K562 (cell line): ENCODE measurements at regions not wholly inside any gene's neighbourhood (a gene's known extent, or its start where the extent isn't known, plus 50 kb on each side); places are given as distances from the start of the nearest gene placed in this dataset.

ENCODE experiments used
- ATAC-seq: fragments of 200-7000 bp; cut with Tn5 transposase; 3 replicates; pipeline ENCODE4 v1.9.1; 2020; ENCODE audit warnings: moderate library complexity
- BruUV-seq: library from RNA; stranded (reverse); fragments of 400-500 nt; replicated peaks from 2 replicates; lab custom pipeline; 2021; lab: Mats Ljungman, UMichigan
- CTCF ChIA-PET: fragments of 300-600 bp; formaldehyde crosslinking; extraction: SDS; loops from one replicate; lab custom pipeline; 2021; ENCODE audit warnings: low intra/inter-chr PET ratio; lab: Yijun Ruan, JAX
- POLR2A ChIA-PET: fragments of 300-600, 350-650 bp; sonication (Branson Sonifier 250); formaldehyde crosslinking; extraction: SDS; loops from one replicate; lab custom pipeline; 2021; ENCODE audit warnings: antibody characterized with exemption, inconsistent platforms; lab: Yijun Ruan, JAX
- DNase-seq, 4 experiments: peaks; one replicate each; pipeline versions ENCODE4 v3.0.0 to v3.0.0-alpha.2; 2011 to 2018; ENCODE audit warnings: low spot score in 3 of 4, mixed read lengths in 3 of 4; ENCODE audit errors: extremely low read depth in 1 of 4
- FAIRE-seq: peaks from 2 replicates; lab custom pipeline; 2011; peaks lifted over from hg19 to GRCh38; lab: Jason Lieb, UNC
- H2AFZ ChIP-seq: 2 replicates; pipeline ENCODE4 v1.6.0; 2011; ENCODE audit warnings: low read depth, low read length, control low read depth, inconsistent platforms
- H3K27ac ChIP-seq: fragments of 200-600 bp; 3 replicates; pipeline ENCODE4 v1.8.0; 2011; ENCODE audit warnings: low read depth, mild to moderate bottlenecking, control low read depth, inconsistent platforms, low read length, moderate library complexity, mixed read lengths; ENCODE audit errors: extremely low read depth
- H3K27me3 ChIP-seq, 2 experiments: fragments of 300-600 bp in 1 of 2; 2 replicates in 1 of 2; 3 replicates in 1 of 2; pipeline versions ENCODE4 v1.6.0 to v1.8.0; 2011; ENCODE audit warnings: inconsistent platforms in 2 of 2, low read length in 2 of 2, mild to moderate bottlenecking in 1 of 2, mixed read lengths in 1 of 2, moderate library complexity in 1 of 2; ENCODE audit not compliant: control insufficient read depth in 2 of 2, insufficient read depth in 2 of 2
- H3K36me3 ChIP-seq: fragments of 300-600 bp; 3 replicates; pipeline ENCODE4 v1.8.0; 2011; ENCODE audit warnings: mild to moderate bottlenecking, low read length, inconsistent platforms; ENCODE audit not compliant: control insufficient read depth, insufficient read depth
- H3K4me1 ChIP-seq, 2 experiments: fragments of 200-600 bp in 1 of 2; replicated peaks in 1 of 2; 2 replicates in 1 of 2; 3 replicates in 1 of 2; pipeline versions ENCODE4 v1.5.1 to v1.8.0; 2011; ENCODE audit warnings: inconsistent platforms in 2 of 2, low read length in 2 of 2, mild to moderate bottlenecking in 1 of 2, mixed read lengths in 1 of 2, moderate library complexity in 1 of 2; ENCODE audit not compliant: control insufficient read depth in 2 of 2, insufficient read depth in 2 of 2
- H3K4me2 ChIP-seq: 2 replicates; pipeline ENCODE4 v1.6.1; 2011; ENCODE audit warnings: low read length, control low read depth, inconsistent platforms, mixed read lengths; ENCODE audit not compliant: insufficient read depth
- H3K4me3 ChIP-seq: fragments of 200-600 bp; sonication (generic), shearing (Covaris generic); 2 replicates; pipeline ENCODE4 v1.5.1; 2016; ENCODE audit warnings: control low read depth, inconsistent platforms
- H3K79me2 ChIP-seq: fragments of 200-600 bp; 3 replicates; pipeline ENCODE4 v1.8.0; 2011; ENCODE audit warnings: low read length, inconsistent platforms; ENCODE audit not compliant: control insufficient read depth, insufficient read depth
- H3K9ac ChIP-seq, 2 experiments: 2 replicates each; pipeline versions ENCODE4 v1.6.0 to v1.6.1; 2011; ENCODE audit warnings: low read depth in 2 of 2, low read length in 2 of 2, control low read depth in 1 of 2, inconsistent platforms in 1 of 2, mild to moderate bottlenecking in 1 of 2, mixed read lengths in 1 of 2; ENCODE audit not compliant: insufficient read depth in 1 of 2
- H3K9me1 ChIP-seq: one replicate; pipeline ENCODE4 v1.6.0; 2011; ENCODE audit warnings: inconsistent platforms, mild to moderate bottlenecking, low read length, moderate library complexity; ENCODE audit not compliant: control insufficient read depth, insufficient read depth
- H3K9me3 ChIP-seq: replicated peaks from 2 replicates; pipeline ENCODE4 v1.5.1; 2011; ENCODE audit warnings: low read depth, low read length, inconsistent platforms; ENCODE audit not compliant: control insufficient read depth, insufficient read depth
- H4K20me1 ChIP-seq: replicated peaks from 2 replicates; pipeline ENCODE4 v1.6.1; 2011; ENCODE audit warnings: low read length, inconsistent platforms, mixed read lengths; ENCODE audit not compliant: control insufficient read depth, insufficient read depth
- ADNP ChIP-seq: fragments of 200-800 bp; sonication (Bioruptor generic); IDR thresholded peaks from 2 replicates; pipeline ENCODE4 v1.6.1; 2016; ENCODE audit warnings: missing genetic modification characterization, missing compliant biosample characterization
- DMBX1 ChIP-seq: fragments of 250-450 bp; sonication (Bioruptor Pico); IDR thresholded peaks from 2 replicates; pipeline ENCODE4 v1.8.0; 2022; ENCODE audit warnings: inconsistent platforms, mild to moderate bottlenecking, moderate library complexity, borderline replicate concordance
- ELK1 ChIP-seq: sonication (generic); formaldehyde crosslinking; IDR thresholded peaks from 2 replicates; pipeline ENCODE4 v1.8.1; 2022; ENCODE audit warnings: missing genetic modification reagents
- JUND ChIP-seq, 2 experiments: IDR thresholded peaks; 2 replicates in 1 of 2; 3 replicates in 1 of 2; pipeline ENCODE4 v1.6.1; 2011; ENCODE audit warnings: borderline replicate concordance in 2 of 2, low read depth in 2 of 2, low read length in 2 of 2, improper control_type of control experiment in 1 of 2, missing biosample characterization in 1 of 2, missing genetic modification characterization in 1 of 2, missing genetic modification reagents in 1 of 2
- MTF1 ChIP-seq: fragments of 250-450 bp; sonication (Bioruptor Pico); IDR thresholded peaks from 2 replicates; pipeline ENCODE4 v1.9.0; 2021; ENCODE audit warnings: moderate library complexity, mild to moderate bottlenecking, inconsistent platforms, borderline replicate concordance
- NR2C2 ChIP-seq, 2 experiments: fragments of 200-800 bp in 1 of 2; sonication (Bioruptor generic) in 1 of 2; sonication (generic) in 1 of 2; formaldehyde crosslinking in 1 of 2; IDR thresholded peaks; 2 replicates each; pipeline versions ENCODE4 v1.6.1 to v1.8.0; 2016 to 2022; ENCODE audit warnings: mild to moderate bottlenecking in 1 of 2, missing compliant biosample characterization in 1 of 2, missing genetic modification characterization in 1 of 2, missing genetic modification reagents in 1 of 2
- PKNOX1 ChIP-seq: fragments of 450-650 bp; IDR thresholded peaks from 2 replicates; pipeline ENCODE4 v1.6.1; 2016
- POLR3G ChIP-seq: IDR thresholded peaks from 2 replicates; pipeline ENCODE4 v1.6.1; 2011; ENCODE audit not compliant: insufficient read length, insufficient replicate concordance; ENCODE audit errors: extremely low read depth
- RBFOX2 ChIP-seq: fragments of 200-400 bp; formaldehyde crosslinking; IDR thresholded peaks from 2 replicates; pipeline ENCODE4 v1.6.1; 2017; ENCODE audit warnings: low read depth, mild to moderate bottlenecking, low read length, moderate library complexity
- SMARCC2 ChIP-seq: fragments of 450-650 bp; IDR thresholded peaks from 2 replicates; pipeline ENCODE4 v1.6.1; 2017; ENCODE audit warnings: antibody characterized with exemption, moderate library complexity, mild to moderate bottlenecking, low read depth
- STAG1 ChIP-seq: sonication (generic); formaldehyde crosslinking; IDR thresholded peaks from 2 replicates; pipeline ENCODE4 v1.5.0; 2020; ENCODE audit warnings: missing genetic modification reagents, borderline replicate concordance
- TAF1 ChIP-seq: IDR thresholded peaks from 2 replicates; pipeline ENCODE4 v1.6.1; 2011; ENCODE audit warnings: mild to moderate bottlenecking, low read length, moderate library complexity; ENCODE audit not compliant: insufficient read depth, control insufficient read depth, severe bottlenecking; ENCODE audit errors: extremely low read depth
- ZNF324 ChIP-seq: fragments of 250-450 bp; sonication (Bioruptor Pico); IDR thresholded peaks from 2 replicates; pipeline ENCODE4 v1.4.0; 2020; ENCODE audit warnings: mild to moderate bottlenecking
- ZNF347 ChIP-seq: fragments of 450-650 bp; formaldehyde crosslinking; IDR thresholded peaks from 2 replicates; pipeline ENCODE4 v1.4.0; 2020; ENCODE audit warnings: low read depth, mild to moderate bottlenecking, moderate library complexity
- ZNF444 ChIP-seq: fragments of 250-450 bp; sonication (Bioruptor Pico); IDR thresholded peaks from 2 replicates; pipeline ENCODE4 v1.4.0; 2020; ENCODE audit warnings: mild to moderate bottlenecking, moderate library complexity
- WGBS: fragments of 100-300 bp; shearing (Covaris generic); methylation state at CpG from one replicate; pipeline ENCODE4 v1.1.6; 2016; ENCODE audit warnings: low coverage, mixed read lengths; ENCODE audit not compliant: insufficient coverage; ENCODE audit errors: missing lambda C conversion rate; 5-methylcytosine and 5-hydroxymethylcytosine counted together
- in situ Hi-C: fragments of 300-500 bp; cut with MboI; formaldehyde crosslinking; loops from 4 replicates; pipeline ENCODE4 v1.15.0; 2018; ENCODE audit warnings: inconsistent platforms, mixed read lengths
- intact Hi-C: fragments of 100-400 bp; cut with micrococcal nuclease; formaldehyde crosslinking; loops from 2 replicates; pipeline ENCODE4 v1.14.2; 2022

- Histone ChIP-seq H3K27me3 (no peaks in the 10 kb centered on the region), H4K20me1 (no peaks in the 10 kb centered on the region), H3K4me2 (no peak overlapping the region), H3K4me1 (no peaks in the 10 kb centered on the region)
- ATAC-seq (no peak), DNase-seq (no peak)
- ChIA-PET POLR2A (no interaction called here), CTCF (no interaction called here)
- TF ChIP-seq POLR3G = no peak
- TF ChIP-seq JUND (IDR thresholded peaks at IDR 0.05; ENCODE audit: borderline replicate concordance, low read depth, low read length) = no peak
- TF ChIP-seq JUND (tag; IDR thresholded peaks at IDR 0.05; ENCODE audit: borderline replicate concordance, low read depth, low read length) = no peak
- no peak for TF ChIP-seq ZNF324 (CRISPR knock-in tag)
- TF ChIP-seq STAG1 (CRISPR knock-in tag) = no peak
- TF ChIP-seq DMBX1 = no peak
- no peak for TF ChIP-seq RBFOX2
- no peak for TF ChIP-seq ZNF347 (CRISPR knock-in tag)
- no peak for TF ChIP-seq MTF1 (CRISPR knock-in tag)
- no peak for TF ChIP-seq SMARCC2
- no peak for TF ChIP-seq ADNP
- TF ChIP-seq ELK1 (CRISPR knock-in tag) = no peak
- TF ChIP-seq TAF1 = no peak
- TF ChIP-seq NR2C2 (CRISPR knock-in tag; IDR thresholded peaks at IDR 0.05) = no peak
- no peak for TF ChIP-seq NR2C2 (tag; IDR thresholded peaks at IDR 0.05)
- no peak for TF ChIP-seq ZNF444 (CRISPR knock-in tag)
- TF ChIP-seq PKNOX1 = no peak
- TF ChIP-seq, all 486 proteins: peak for 0
- in situ Hi-C loops = no loop called here
- no peaks in the 10 kb centered on the region for H3K79me2 ChIP-seq
- WGBS = 18% methylated on average over 2 of the region's 2 CpGs
- no peak for FAIRE-seq
- H3K9ac ChIP-seq = no peak overlapping the region
- H3K9me1 ChIP-seq = no peaks in the 10 kb centered on the region
- no peak overlapping the region for H2AFZ ChIP-seq
- H3K36me3 ChIP-seq = no peaks in the 10 kb centered on the region
- no peaks in the 10 kb centered on the region for H3K9me3 ChIP-seq
- intact Hi-C loops = no loop called here
- H3K4me3 ChIP-seq = no peak overlapping the region
- BruUV-seq = no TSS peak
- H3K27ac ChIP-seq = no peak overlapping the region
Observed at GRCh38 chr20:7470912-7471311, 469.3 kb downstream of the HAO1 start.
